HUES48 (cell line): ENCODE measurements at regions not wholly inside any gene's neighbourhood (a gene's known extent, or its start where the extent isn't known, plus 50 kb on each side); places are given as distances from the start of the nearest gene placed in this dataset.

Experiments
- H3K27ac ChIP-seq: one replicate; pipeline ENCODE4 v1.7.0; 2013; ENCODE audit warnings: low read depth, low read length, inconsistent platforms
- H3K27me3 ChIP-seq: 2 replicates; pipeline ENCODE4 v1.6.1; 2013; ENCODE audit warnings: mild to moderate bottlenecking, low read length; ENCODE audit not compliant: control insufficient read depth, insufficient read depth
- H3K36me3 ChIP-seq: 2 replicates; pipeline ENCODE4 v1.6.1; 2013; ENCODE audit warnings: low read length; ENCODE audit not compliant: control insufficient read depth, insufficient read depth
- H3K4me1 ChIP-seq: 2 replicates; pipeline ENCODE4 v1.6.1; 2013; ENCODE audit warnings: mild to moderate bottlenecking, low read length; ENCODE audit not compliant: control insufficient read depth, insufficient read depth
- H3K4me3 ChIP-seq: 2 replicates; pipeline ENCODE4 v1.5.1; 2013; ENCODE audit warnings: mild to moderate bottlenecking, low read depth, low read length
- H3K9ac ChIP-seq: 2 replicates; pipeline ENCODE4 v1.6.1; 2013; ENCODE audit warnings: mild to moderate bottlenecking, low read depth, low read length, moderate library complexity
- H3K9me3 ChIP-seq: 2 replicates; pipeline ENCODE4 v1.6.1; 2013; ENCODE audit warnings: low read length; ENCODE audit not compliant: control insufficient read depth, insufficient read depth

- H3K36me3 ChIP-seq, result no peaks in the 10 kb centered on the region
- H3K9ac ChIP-seq, result no peak overlapping the region
- H3K9me3 ChIP-seq, result no peaks in the 10 kb centered on the region
- H3K4me1 ChIP-seq, result no peaks in the 10 kb centered on the region
- no peaks in the 10 kb centered on the region for H3K27me3 ChIP-seq
- H3K4me3 ChIP-seq, result no peak overlapping the region
- H3K27ac ChIP-seq, result no peak overlapping the region
Observed at GRCh38 chr6:133583907-133584427, 304.9 kb upstream of the TCF21 start.

DNA sequence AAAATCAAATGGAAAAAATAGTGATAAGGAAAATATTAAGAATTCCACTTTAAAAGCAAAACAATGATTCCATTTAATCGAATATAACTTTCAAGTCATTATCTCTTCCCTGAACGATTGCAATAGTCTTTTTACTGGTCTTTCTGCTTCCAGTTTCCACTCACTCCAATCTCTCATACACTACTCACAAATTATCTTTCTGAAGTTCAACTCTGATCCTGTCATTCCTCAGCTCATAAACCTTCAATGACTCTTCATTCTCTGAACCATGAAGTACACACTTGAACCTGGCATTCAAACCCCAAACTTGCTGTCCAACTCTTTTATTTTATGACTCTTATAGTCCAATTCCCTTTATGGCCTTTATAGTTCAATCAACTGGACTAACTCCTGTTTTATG lies 304.1 kb upstream of the TCF21 start:
- H3K9me3 ChIP-seq, result no peaks in the 10 kb centered on the region
- no peak overlapping the region for H3K27ac ChIP-seq
- no peaks in the 10 kb centered on the region for H3K36me3 ChIP-seq
- H3K27me3 ChIP-seq, result no peaks in the 10 kb centered on the region
- H3K4me3 ChIP-seq, result no peak overlapping the region
- no peaks in the 10 kb centered on the region for H3K4me1 ChIP-seq
- no peak overlapping the region for H3K9ac ChIP-seq

GRCh38 chr6:133585978-133586377 lies 302.9 kb upstream of the TCF21 start:
- Histone ChIP-seq H3K27me3 (no peaks in the 10 kb centered on the region), H3K36me3 (no peaks in the 10 kb centered on the region), H3K4me1 (no peaks in the 10 kb centered on the region), H3K9me3 (no peaks in the 10 kb centered on the region), H3K4me3 (no peak overlapping the region), H3K9ac (no peak overlapping the region), H3K27ac (no peak overlapping the region)

- no peaks in the 10 kb centered on the region for H3K9me3 ChIP-seq
- no peaks in the 10 kb centered on the region for H3K4me1 ChIP-seq
- no peak overlapping the region for H3K27ac ChIP-seq
- no peak overlapping the region for H3K9ac ChIP-seq
- H3K27me3 ChIP-seq, result no peaks in the 10 kb centered on the region
- no peaks in the 10 kb centered on the region for H3K36me3 ChIP-seq
- no peak overlapping the region for H3K4me3 ChIP-seq
Observed at GRCh38 chr6:133587546-133588160, 301.3 kb upstream of the TCF21 start.

- H3K9me3 ChIP-seq, result no peaks in the 10 kb centered on the region
- no peak overlapping the region for H3K9ac ChIP-seq
- no peaks in the 10 kb centered on the region for H3K4me1 ChIP-seq
- no peak overlapping the region for H3K27ac ChIP-seq
- H3K4me3 ChIP-seq, result no peak overlapping the region
- no peaks in the 10 kb centered on the region for H3K27me3 ChIP-seq
- H3K36me3 ChIP-seq, result no peaks in the 10 kb centered on the region
Observed at GRCh38 chr6:133590196-133590595, 298.7 kb upstream of the TCF21 start.

GRCh38 chr6:133590814-133591213 lies 298.1 kb upstream of the TCF21 start:
- Histone ChIP-seq H3K9ac (no peak overlapping the region), H3K9me3 (no peaks in the 10 kb centered on the region), H3K4me3 (no peak overlapping the region), H3K27ac (no peak overlapping the region), H3K36me3 (no peaks in the 10 kb centered on the region), H3K4me1 (no peaks in the 10 kb centered on the region), H3K27me3 (no peaks in the 10 kb centered on the region)

- Histone ChIP-seq H3K27me3 (no peaks in the 10 kb centered on the region), H3K4me3 (no peak overlapping the region), H3K4me1 (no peaks in the 10 kb centered on the region), H3K27ac (no peak overlapping the region), H3K9ac (no peak overlapping the region), H3K9me3 (no peaks in the 10 kb centered on the region), H3K36me3 (no peaks in the 10 kb centered on the region)
Observed at GRCh38 chr6:133591275-133591674, 297.6 kb upstream of the TCF21 start.

GRCh38 chr6:133594652-133595110 lies 294.2 kb upstream of the TCF21 start:
- Histone ChIP-seq H3K9me3 (no peaks in the 10 kb centered on the region), H3K27ac (no peak overlapping the region), H3K4me3 (no peak overlapping the region), H3K36me3 (no peaks in the 10 kb centered on the region), H3K4me1 (no peaks in the 10 kb centered on the region), H3K9ac (no peak overlapping the region), H3K27me3 (no peaks in the 10 kb centered on the region)

DNA sequence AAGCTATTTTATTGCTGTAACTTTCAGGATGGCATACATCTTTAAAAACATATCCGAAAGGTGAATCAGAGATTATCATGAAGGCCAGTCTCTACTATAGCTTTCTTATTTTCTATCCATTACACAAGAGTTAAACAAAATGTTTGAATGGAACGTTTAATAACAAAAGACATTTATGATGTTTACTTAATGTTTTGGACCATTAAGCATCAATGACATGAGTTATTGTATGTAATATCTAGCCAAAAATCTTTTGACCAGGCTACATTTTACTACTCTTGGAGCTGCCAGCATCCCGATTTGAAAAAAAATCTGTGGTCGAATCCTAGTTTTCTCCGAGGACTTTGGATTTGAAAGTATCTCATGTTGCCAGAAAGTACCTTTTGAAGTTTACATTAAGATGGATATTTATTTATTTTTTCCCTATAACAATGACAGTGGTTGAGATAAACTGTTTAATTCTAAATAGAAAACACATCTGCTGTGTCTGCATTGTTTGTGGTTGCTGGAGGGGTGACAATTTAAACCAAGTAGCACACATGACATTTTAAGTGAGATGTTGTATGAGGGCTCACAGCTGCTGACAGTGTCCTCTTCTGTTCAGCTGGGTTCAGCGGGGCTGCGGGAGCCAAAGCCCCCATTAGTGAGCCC lies 293.7 kb upstream of the TCF21 start:
- Histone ChIP-seq H3K4me3 (no peak overlapping the region), H3K4me1 (no peaks in the 10 kb centered on the region), H3K27me3 (no peaks in the 10 kb centered on the region), H3K36me3 (no peaks in the 10 kb centered on the region), H3K9me3 (no peaks in the 10 kb centered on the region), H3K27ac (no peak overlapping the region), H3K9ac (no peak overlapping the region)

- no peak overlapping the region for H3K4me3 ChIP-seq
- H3K4me1 ChIP-seq, result 0 out of 2 replicates have a peak, but pooled peaks cover 3% of the 10 kb centered on the region
- H3K9ac ChIP-seq, result no peak overlapping the region
- H3K9me3 ChIP-seq, result no peaks in the 10 kb centered on the region
- no peak overlapping the region for H3K27ac ChIP-seq
- H3K36me3 ChIP-seq, result no peaks in the 10 kb centered on the region
- H3K27me3 ChIP-seq, result no peaks in the 10 kb centered on the region
Observed at GRCh38 chr6:133606852-133607251, 282.1 kb upstream of the TCF21 start.

DNA sequence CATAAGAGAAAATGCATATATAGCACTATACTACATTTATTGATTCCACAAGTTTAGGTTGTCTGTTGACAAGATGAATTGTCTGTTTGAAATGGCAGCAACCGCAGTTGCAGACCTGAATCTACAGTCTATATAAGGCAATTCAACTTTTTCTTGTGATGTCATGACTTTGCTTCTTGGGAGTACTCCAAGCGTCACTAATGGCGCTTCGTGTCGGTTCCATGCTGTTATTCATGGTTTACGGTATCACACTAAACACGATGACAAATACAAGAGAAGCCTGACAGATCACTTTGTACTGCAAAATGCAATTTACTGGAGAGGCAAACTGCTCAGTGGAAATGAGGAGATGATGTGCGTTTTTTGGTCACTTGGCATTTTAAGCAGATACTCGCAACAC lies 280.3 kb upstream of the TCF21 start:
- no peak overlapping the region for H3K4me3 ChIP-seq
- H3K27me3 ChIP-seq, result no peaks in the 10 kb centered on the region
- H3K9ac ChIP-seq, result no peak overlapping the region
- no peaks in the 10 kb centered on the region for H3K9me3 ChIP-seq
- no peak overlapping the region for H3K27ac ChIP-seq
- H3K36me3 ChIP-seq, result no peaks in the 10 kb centered on the region
- 0 out of 2 replicates have a peak, but pooled peaks cover 3% of the 10 kb centered on the region for H3K4me1 ChIP-seq
